Cardiac fibroblast (primary cell): ENCODE measurements at regions not wholly inside any gene's neighbourhood (a gene's known extent, or its start where the extent isn't known, plus 50 kb on each side); places are given as distances from the start of the nearest gene placed in this dataset.

Experiments used
- DNase-seq, 2 donors: peaks; one replicate each; pipeline versions ENCODE4 v3.0.0 to v3.0.0-alpha.2; 2010; ENCODE audit warnings: low read depth in 2 of 2
- H3K4me3 ChIP-seq, 2 donors: replicated peaks in 1 of 2; 1 replicate in 1 of 2; 2 replicates in 1 of 2; pipeline ENCODE4 v1.5.1; 2011; ENCODE audit warnings: low read depth in 2 of 2, low read length in 2 of 2, mild to moderate bottlenecking in 2 of 2, moderate library complexity in 1 of 2
- CTCF ChIP-seq: IDR thresholded peaks from one replicate; pipeline ENCODE4 v1.5.1; 2011; ENCODE audit warnings: low read depth, mild to moderate bottlenecking, low read length, inconsistent platforms

GRCh38 chr17:72175787-72176515 lies 55.1 kb downstream of the SOX9 start:
- DNase-seq: peak in 1 of 2 donors; percentile 19
- no peak overlapping the region for H3K4me3 ChIP-seq
- TF ChIP-seq CTCF: no peak

- H3K4me3 ChIP-seq: no peak overlapping the region
- DNase-seq: no peak
- TF ChIP-seq CTCF: no peak
Observed at GRCh38 chr17:72176516-72176851, 55.7 kb downstream of the SOX9 start.

GRCh38 chr17:72176951-72177660 lies 56.3 kb downstream of the SOX9 start:
- no peak overlapping the region for H3K4me3 ChIP-seq
- DNase-seq: no peak
- TF ChIP-seq CTCF: no peak

GRCh38 chr17:72177738-72178137 lies 56.9 kb downstream of the SOX9 start:
- no peak for DNase-seq
- H3K4me3 ChIP-seq: no peak overlapping the region
- TF ChIP-seq CTCF: no peak

- no peak for TF ChIP-seq CTCF
- DNase-seq: no peak
- H3K4me3 ChIP-seq: no peak overlapping the region
Observed at GRCh38 chr17:72182371-72182873, 61.6 kb downstream of the SOX9 start.

GRCh38 chr17:72183194-72183685 lies 62.4 kb downstream of the SOX9 start:
- no peak for TF ChIP-seq CTCF
- DNase-seq: no peak

More at GRCh38 chr17:72183194-72183685, 62.4 kb downstream of the SOX9 start:
- H3K4me3 ChIP-seq: no peak overlapping the region
